HG03196 (cell line): ENCODE measurements at regions not wholly inside any gene's neighbourhood (a gene's known extent, or its start where the extent isn't known, plus 50 kb on each side); places are given as distances from the start of the nearest gene placed in this dataset.
"Not testable (repeated sequence)": the region's sequence is repeated elsewhere in the genome, so short reads cannot be mapped to it uniquely, and the experiment has no call there.

Experiments
- ATAC-seq: cut with Tn5 transposase; IDR thresholded peaks from one replicate; pipeline ENCODE4 v1.9.1; 2021; ENCODE audit not compliant: unreplicated experiment

DNA sequence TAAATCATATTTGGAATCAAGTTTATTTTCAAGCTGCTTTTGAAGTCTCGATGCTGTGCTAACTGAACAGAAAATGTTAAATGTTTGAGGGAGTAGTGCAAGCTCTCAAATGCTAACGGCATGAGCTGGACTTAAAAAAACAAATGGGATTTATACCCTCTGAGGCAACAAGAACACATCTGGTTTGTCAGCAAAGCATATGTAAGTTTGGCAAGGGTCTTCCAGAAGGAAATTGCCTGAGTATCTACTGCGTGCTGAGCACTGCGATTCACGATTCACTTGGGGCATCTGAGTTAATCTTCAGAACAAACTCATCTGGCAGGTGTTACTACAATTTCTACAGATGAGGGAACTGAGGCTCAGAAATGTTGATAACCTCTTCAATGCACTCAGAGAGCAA lies 98.4 kb upstream of the C9orf72 start:
- no peak for ATAC-seq

DNA sequence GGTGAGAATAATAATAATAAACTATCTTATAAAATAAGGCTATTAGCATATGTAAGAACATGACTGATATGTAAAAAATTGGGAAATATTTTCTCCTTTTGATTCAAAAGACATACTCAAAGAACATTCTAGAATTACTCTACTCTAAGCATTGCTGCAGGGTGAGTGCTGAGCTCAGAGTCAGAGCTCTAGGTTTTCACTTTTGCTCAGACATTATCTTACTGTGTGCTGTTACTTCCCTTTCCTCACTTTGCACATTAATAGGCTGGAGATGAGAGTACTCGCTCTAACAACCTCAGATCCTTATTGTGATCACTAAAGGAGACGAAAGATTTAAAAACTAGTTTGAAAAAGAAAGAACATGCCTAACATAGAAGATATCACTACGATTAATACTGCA lies 99.4 kb upstream of the C9orf72 start:
- no peak for ATAC-seq

DNA sequence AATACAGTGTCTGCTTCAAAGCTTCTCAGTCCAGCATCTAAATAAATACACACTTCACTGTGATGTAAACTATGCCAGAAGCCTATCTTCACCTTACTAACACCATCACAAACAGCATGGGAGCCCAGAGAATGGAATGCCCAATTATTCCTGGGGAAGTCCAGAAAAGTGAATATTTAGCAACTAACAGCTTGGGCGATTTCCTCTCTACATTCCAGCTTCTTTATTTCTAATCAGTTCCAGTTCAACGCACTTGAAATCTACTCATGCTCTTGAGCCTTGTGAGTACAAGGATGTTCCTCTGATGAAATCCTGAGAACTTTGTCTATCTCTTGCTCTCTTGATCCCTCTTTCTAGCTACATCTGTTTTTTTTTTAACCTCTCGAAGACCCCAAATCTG lies 100.4 kb upstream of the C9orf72 start:
- no peak for ATAC-seq

DNA sequence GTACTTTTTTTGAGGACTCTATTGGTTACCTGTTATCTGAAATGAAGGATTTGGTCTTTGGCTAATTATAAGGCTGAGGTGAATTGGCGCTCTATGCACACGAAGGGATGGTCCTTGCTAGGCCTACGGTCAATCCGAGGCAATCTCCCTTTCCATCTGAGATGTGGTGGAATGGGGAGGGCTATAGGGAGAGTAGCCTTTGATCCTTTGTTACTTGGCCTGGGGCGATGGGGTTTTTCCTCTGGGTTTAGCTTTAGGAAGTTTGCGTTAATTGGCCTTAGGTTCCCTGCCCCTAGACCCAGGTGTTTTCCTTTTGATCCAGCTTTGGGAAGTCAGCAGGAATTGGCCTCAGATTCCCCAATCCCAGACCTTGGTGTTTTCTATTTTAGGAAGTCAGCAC lies 102.1 kb upstream of the C9orf72 start:
- no peak for ATAC-seq

DNA sequence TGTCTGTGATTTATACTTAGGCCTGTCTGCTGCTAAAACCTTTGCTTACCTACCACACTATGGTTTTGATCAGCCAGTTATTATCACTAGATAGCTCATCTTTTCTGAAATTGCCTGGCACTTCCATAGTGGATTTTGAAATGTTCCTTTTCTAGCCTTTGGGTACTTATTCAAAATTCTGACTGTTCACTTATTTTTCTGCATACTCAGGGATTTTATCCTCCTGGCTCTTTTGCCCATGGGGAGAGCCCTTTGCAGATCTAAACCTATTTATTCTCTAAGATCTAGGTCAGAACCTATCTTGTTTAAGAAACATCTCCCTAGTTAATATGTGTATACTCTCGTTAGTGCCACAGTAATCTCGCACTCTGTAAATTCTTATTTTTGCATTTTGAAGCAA lies 103.5 kb upstream of the C9orf72 start:
- ATAC-seq, result no peak

DNA sequence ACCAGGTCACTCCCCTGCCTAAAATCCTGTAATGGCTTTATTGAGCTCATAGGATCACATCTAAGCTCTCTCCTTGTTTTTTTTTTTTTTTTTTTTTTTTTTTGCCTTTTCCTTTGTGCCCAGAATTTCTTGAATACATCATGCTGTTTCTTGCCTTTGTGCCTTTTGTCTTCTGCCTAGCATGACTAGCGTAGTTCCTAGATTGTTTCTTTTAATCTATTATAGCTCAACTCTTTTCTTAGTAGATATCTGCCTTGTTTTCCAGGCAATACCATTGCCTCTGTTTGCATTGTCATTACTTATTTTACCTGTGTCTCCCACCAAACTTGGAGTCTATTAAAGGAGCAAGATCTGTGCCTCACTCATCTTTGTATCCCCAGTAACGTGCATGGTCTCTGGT lies 106.1 kb upstream of the C9orf72 start:
- ATAC-seq, result no peak

DNA sequence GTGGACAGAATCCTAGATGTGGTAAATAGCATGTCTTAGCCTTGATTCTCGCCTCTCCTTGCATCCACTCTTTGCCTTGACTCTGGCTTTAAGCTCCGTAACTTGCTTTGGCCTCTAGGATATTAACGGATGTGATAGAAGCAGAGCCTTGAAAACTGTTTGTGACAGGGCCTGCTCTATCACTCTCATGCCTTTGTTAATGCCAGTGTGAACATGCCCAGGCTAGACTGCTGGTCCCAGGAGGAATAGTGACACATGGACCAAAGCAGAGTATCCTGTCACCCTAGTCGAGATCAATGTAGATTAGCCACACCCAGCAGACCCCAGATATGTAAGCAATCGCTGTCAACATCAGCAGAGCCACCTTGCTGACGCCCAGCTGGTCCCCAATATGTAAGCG lies 109.9 kb upstream of the C9orf72 start:
- no peak for ATAC-seq

DNA sequence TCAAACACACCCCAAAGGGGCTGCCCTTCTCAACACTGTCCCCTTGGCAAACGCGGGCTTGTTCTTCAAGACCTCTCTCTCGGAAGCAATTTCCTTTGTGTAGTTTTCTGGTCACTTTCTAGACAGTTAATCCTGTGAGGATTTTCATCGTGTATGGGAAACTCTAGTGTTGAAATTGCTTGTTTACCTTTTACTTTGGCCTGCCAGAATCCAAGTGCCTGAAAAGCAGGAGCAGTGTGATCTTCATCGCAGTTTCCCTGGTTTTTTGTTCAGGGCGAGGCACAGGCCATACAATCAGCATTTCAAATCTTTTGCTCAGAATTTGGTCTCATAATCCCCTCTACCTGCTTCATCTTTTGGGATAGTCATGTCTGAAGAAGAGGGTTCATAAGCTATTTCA lies 115.7 kb upstream of the C9orf72 start:
- ATAC-seq, result no peak

DNA sequence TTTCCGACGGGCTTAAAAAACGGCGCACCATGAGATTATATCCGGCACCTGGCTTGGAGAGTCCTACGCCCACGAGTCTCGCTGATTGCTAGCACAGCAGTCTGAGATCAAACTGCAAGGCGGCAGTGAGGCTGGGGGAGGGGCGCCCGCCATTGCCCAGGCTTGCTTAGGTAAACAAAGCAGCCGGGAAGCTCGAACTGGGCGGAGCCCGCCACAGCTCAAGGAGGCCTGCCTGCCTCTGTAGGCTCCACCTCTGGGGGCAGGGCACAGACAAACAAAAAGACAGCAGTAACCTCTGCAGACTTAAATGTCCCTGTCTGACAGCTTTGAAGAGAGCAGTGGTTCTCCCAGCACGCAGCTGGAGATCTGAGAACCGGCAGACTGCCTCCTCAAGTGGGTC lies 117.5 kb upstream of the C9orf72 start:
- ATAC-seq, result not testable (repeated sequence)

DNA sequence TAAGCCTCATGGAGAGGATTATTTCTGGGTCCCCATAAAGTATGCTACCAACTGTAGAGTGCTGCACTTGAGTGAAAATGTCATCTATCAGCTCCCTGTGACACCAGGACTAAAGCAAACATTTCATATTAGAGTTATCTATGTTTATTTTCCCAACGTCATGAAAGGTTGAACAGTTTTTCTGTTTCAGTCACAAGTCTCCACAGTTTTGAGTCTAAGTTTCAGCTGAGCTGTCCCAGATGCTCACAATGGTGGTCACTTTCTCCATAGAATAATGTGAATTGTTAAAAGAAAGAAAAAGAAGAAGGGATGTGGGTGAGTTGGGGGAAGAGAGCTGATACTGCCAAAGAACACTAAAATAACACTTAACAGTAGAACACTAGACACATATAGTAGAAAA lies 126.3 kb upstream of the C9orf72 start:
- ATAC-seq, result no peak

DNA sequence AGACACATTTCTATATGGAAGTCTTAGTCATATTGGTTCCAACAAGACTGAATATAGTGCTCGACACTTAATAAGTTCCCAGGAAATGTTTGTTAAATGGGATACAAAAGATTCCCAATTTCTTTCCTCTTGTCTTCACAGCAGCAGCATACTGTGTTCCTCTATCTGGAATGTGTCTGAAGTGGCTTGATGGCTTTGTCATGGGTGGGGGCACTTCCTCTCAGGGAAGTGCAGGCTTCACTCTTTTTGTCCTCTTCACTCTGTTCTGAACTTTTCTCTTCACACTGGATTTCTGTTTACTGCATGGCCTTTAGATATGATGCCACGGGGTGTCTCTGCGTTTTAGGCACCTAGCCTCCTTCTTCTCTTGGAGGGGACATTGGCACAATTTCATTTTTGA lies 127.7 kb upstream of the C9orf72 start:
- no peak for ATAC-seq

DNA sequence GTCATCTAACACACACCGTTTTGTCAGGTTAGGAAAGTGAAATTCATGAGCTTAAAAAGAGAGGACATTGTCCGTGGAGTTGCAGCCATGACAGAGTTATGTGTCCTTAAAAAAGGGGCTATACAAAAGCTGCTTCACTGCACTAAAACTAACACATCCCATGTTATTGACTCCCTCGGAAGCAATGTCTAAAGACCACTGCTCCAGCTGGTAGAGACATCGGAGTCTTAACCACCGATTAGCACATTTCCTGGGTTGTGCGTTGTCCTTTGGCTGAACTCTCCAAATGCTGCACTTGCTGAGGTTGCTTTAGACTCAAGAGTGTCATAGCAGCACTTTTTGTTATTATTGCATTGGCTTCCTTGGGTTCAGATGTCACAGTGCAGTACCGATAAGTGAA lies 128.3 kb upstream of the C9orf72 start:
- ATAC-seq, result no peak

DNA sequence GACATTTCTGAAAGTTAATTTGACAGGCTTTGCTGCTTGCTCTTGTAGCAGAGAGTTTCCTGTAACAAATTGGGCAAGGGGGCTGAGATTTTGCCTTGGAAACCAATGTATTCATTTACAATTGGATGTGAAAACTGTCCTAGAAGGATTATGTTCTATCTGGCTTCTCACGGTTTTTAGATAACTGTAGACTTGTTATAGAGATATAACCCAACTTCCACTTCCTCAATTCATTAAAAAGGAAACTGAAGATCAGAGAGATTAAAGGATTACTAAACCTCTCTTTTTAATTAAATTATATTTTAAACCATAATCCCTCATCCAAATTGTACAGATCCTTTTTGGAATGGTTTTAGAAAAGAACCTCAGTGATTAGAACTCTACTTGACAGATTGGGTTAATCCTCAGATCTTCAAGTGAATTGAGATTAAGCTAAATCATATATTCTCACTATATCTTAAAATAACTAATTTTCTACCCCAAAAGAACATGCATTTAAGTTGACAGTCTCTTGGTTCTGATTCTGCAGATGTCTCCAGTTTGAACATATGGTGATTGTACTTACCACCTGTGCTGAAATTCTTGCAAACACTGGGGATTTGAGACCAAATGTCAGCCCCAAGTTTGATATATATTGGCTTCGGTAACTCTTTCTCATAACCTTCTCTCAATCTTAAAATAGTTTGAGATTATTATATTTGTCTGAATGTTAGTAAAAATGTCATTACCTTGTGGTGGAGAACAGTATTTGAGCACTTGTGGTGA lies 130.1 kb upstream of the C9orf72 start:
- no peak for ATAC-seq

DNA sequence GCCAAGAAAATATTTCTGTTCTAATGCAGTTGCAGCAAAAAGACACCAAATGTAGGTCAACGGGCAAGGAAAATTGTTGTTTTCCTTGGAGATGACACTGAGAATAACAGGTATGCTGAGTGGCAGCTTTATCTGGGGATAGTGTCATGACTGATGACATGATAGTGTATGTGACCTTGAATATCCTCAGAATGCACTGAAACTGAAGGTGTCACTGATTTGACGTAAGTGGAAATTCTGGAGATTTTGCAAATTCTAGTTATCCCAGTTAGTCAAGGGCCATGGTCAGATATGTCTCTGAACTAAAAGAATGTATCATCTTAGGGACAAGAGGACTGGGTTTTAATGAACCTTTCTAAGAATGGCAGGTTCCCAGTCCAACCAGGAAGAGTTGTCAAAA lies 138.0 kb upstream of the C9orf72 start:
- ATAC-seq, result no peak

DNA sequence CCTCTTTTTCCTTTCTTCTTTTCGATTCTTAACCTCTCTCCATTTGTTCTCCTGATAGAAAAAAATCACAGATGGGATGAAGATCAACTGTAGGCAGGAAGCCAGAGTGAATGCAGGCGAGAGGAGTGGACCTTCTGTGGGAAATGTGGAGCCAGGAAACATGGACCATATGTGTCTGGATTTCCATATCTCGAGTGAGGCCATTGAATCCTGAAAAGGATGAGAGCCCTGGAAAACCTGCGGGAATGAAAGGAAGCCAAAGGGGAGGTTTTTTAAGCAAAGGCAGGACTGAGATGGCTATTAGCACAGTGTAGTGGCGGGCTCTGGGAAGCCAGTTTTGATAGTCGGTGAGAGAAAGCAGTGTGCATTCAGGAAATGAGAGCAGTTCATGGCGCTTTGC lies 139.5 kb upstream of the C9orf72 start:
- ATAC-seq, result no peak

DNA sequence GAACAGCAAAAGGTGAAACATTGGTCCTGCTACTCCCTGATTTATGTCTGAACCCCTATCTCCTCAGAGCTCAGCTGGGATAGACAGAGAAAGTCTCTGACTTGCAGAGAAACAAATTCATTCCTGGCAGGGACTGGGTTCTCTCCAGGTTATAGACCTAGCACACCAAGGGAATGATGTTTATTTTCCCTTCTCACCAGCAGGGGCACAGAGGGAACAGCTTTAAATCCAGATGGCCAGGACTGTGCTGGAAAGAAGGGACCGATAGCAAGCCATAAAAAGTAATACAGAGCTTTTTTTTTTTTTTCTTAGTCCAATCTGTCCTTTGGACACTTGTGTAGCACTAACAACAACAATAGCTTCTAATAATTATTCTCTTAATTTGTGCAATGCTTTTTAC lies 141.1 kb upstream of the C9orf72 start:
- no peak for ATAC-seq

DNA sequence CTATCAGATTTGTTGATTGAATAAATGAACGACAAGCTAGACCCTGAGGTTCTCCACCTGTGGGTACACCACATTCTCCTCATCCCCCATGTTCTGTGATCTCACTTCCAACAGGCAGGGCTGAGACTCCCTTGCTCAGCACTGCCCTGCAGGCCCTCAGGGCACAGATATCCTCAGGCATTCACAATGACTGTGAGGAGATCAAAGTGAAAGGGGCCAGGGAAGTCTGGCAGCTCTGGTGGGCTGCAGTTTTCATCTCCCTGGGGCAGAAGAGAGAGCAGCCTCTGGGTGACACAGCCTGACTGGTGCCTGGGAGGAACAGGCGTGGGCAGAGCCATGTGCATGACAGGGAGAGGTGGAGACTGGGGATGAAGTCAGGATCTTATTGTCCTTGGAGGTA lies 142.4 kb upstream of the C9orf72 start:
- ATAC-seq, result no peak

DNA sequence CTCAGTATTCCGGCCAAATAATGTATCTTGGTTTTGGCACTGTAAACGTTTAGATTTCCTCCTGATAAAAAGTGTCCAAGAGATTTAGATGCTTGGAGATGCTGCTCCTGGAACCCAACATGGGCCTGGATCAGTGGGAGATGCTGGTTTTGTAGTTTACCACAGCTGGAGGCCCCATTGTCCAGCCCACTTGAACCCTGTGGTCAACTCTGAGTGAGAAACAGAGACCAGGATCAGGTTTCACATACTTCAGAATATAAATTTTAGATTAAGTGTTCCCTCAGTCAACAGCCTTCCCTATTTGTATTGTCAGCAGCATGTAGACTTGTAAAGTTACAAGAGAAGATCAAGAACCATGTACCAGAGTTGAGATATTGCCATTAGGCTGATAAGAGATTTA lies 144.7 kb upstream of the C9orf72 start:
- ATAC-seq, result no peak

DNA sequence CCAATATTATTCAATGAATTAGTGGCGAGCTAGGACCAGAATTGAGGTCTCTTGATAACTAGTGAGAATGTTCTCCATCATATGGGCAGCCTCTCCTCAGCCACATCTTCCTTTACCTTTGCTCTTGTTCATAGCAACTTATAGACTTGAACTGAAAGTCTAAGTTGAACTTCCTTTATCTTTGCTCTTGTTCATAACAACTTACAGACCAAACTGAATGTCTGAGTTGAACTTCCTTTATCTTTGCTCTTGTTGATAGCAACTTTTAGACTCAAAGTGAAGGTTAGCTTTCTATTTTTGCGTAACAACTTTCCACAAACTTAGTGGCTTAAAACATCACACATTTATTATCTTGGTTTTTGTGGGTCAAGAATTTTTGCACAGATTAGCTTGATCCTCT lies 146.4 kb upstream of the C9orf72 start:
- ATAC-seq, result no peak

DNA sequence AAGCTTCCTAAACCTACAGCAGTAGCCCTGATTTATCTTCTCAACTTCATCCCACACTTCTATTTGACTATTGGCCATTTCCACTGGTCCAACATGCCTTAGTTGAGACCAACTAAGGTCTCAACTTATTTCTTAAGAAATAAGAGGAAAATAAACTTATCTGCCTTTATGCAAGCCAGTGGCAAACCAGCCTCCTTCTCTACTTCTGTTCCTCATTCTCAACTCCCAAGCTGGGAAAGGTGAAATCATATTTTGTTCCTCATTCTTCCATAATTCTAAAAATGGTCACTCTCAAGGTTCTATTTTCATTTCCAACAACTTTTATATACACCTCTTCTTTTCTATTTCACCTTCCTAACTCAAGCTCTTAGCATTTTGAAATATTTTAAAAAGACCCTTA lies 149.6 kb upstream of the C9orf72 start:
- ATAC-seq, result no peak

DNA sequence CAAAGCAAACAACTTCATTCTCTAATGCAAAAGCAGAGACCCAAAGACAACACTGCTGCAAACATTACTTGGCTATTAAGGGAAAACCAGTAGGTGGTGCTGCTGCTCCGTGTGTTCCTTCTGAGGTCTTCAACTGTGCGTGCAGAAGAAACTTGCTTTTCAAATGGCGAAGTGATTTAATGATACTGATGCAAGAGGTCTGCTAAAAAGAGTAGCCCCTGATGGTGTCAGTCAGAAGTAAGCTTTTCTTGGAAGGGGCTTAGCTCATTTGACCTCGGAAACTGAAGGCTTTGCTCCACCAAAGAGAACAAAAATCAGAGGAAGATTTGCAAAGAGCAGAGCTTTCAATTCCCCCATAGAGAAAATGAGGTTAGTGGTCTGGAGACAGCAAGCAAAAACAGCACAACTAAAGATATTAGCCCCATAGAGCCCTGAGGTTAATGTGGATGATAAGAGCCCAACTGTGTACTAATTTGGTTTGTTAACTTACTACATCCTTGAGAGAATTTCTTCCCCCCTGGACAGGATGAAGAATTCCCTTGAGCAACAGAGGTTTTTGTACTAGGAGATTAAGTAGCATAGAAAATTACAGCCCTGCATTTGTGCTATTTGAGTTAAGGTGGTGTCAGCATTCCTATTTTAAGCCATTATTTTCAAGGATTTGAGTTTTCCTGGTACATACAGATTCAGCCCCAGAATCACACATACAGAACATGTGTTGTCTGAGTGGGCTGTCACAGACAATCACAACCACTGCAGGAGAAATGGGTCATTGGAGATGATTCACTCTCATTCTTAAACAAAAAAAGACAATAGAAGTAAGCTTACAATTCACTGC lies 153.2 kb upstream of the C9orf72 start:
- ATAC-seq, result no peak

DNA sequence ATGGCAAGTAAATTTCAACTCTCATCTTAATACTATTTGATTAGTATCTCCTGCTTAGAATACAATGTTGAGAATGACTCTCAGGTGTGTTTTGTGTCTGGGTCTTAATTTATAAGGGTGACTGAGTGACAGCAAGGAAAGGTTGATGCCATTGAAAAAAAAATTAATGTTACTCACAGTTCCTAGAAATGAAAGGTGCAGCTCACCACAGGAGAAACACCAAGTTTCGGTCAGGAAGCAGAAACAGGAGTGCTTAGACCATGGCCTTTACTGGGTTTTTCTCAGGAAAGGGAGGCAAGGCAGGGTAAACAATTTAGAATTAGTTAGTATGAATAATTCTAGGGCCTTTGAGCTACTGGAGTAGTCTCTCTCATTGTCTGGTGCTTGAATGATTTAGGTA lies 159.2 kb upstream of the C9orf72 start:
- ATAC-seq, result no peak

DNA sequence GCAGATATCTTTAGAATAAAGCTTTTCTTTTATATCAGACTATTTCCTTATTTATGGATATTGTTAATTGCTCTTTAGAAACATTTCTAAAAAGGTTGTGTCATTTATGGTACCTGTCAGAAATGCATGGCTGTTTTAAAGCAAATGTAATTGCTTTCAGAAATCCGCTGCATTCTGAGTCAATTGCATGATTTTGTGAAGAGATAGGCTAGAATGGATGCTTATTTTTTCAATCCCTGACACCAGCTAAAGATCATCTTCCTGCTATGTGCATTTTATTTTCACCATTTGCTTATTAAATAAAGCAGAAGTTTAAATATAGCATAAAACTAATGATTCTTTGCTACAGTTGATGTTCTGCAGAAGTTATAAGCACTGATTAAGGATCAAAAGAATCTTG lies 170.2 kb upstream of the C9orf72 start:
- ATAC-seq, result no peak
